Fibroblast of skin of left biceps (primary cell): ENCODE measurements at regions not wholly inside any gene's neighbourhood (a gene's known extent, or its start where the extent isn't known, plus 50 kb on each side); places are given as distances from the start of the nearest gene placed in this dataset.

Experiments used
- DNase-seq, 2 experiments: peaks; one replicate each; pipeline ENCODE4 v3.0.0-alpha.2; 2013; ENCODE audit warnings: low read depth in 2 of 2

DNA sequence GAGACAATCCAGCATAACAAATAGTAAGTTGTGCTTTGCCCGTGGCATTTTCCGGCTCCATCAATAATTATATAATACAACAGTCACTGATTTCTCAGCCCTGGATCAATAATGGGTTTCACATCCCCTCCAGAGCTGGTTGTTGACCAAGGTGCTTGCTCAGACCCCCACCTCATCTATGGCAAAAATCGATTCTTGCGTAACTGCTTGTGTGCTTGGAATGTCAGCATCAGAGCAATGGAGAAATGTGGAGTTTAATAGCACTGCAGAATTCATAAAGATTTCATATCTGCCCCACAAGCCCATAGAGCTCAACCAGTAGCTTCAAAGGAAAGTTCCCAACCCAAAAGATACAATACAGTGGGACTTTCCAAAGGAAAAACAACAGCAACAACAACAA is 1098.5 kb downstream of the IGSF11 start:
- DNase-seq: no peak

DNA sequence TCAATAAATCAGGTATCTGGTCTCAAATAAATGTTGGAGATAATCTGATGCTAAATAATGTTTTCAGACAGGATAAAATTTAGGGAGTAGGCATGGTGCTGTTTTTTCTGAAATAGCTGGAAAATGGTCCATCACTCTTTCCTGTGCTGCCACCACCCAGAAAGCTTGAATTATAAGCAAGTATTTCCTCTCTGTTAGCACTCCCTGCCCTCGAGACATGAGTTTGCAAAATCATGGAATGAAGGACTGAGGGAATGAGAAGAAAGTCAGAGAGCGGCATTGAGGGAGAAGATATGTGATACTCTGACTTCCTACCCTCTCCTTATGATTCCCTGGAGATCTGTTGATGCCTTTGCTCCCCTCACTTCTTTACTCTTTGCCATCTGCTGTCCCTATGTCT is 1095.7 kb downstream of the IGSF11 start:
- DNase-seq: no peak

DNA sequence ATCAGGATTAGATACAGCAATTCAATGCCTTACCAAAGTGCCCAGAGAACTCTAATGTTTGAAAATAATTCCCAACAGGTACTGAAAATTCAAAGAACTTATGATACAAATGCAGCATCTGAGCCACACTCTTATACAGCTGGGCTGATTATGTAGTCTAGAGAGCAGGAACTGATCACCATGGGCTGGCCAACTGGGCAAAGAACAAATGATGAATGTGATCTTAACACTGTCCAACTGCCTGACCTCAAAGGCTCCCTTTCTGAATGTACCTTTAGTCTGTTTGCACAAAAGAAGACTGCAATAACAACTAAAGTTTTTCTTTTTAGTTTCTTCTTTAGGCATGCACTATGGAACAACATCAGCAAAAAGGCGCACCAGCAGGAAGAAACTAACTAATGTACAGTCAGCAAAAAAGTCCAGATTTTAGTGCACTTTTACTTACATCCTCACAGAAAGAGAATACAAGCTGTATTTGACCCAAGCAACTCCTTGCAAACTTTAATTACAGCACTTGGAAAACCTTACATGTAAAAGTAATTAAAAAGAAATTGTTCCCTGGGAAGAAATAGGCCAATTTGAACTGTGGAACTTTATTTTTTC is 1095.1 kb downstream of the IGSF11 start:
- no peak for DNase-seq

DNA sequence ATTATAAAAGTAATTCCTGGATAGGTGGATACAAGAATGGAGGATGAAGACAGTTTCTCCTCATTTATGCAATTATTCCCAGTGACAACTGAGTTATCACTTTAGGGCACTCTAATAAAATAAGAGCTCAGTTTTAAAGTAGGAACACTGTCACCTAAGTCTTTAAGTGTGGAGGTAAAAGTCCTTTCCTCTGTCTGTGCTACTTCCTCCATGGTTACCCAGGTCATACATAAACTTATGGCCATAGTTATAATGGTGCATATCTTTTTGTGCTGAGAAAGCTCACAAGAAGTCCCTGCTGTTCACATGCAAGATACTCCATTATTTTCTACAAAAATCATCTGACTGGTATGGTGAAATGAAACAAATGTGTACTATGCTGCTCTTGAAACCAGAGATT is 1093.6 kb downstream of the IGSF11 start:
- DNase-seq: no peak

DNA sequence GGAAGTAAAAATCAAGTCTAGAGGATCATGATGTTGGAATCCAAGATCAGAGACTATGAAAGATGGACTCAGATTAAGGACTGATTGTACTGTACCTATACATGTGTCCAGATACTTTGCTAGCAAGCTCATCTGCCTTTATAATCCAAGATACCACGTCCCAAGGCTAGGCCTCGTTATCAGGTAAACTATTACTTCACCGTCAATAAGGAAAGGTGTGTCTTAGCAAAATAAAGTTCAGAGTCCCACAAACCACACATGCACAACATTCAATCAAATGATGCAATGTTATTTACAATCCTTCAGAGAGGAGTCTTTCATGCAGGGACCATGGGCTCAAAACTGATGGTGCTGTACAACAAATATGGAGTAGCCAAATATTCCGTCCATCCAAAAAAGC is 1092.9 kb downstream of the IGSF11 start:
- DNase-seq: no peak

DNA sequence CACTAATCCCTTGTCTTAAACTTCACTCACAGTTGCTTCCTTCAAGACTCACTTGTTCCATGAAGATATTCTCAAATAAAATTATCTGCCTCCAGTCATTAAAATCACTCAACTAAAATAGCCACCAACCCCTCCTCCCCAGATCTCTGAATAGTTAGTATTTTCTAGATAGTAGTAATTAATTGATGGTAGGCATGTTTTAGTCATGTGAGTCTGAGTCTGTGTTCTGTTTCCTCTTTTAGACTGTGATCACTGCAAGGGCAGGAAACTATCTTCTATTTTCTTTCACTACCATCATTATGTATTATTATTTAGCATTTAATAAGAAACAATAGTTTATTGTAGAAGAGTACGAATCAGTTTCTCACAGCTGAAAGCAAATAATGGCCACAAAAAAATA is 1080.5 kb downstream of the IGSF11 start:
- DNase-seq: no peak

DNA sequence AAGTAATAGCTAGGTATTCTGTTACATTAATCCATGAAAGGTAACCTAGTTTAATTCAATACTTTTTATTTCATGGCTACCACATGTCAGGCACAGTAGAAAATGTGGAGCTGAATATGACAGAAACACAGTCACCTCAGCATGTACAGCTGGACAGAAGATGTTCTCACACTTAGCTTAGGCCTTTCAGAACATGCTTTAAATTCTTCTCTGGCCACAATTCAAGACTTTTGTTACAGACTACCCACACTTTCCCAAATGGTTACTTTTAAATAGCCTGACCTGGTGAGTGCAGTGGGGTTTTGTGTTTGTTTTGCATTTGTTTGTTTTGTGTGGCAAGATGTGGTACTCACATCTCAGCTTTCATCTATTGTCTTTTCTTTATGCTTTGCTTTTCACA is 1079.5 kb downstream of the IGSF11 start:
- no peak for DNase-seq

DNA sequence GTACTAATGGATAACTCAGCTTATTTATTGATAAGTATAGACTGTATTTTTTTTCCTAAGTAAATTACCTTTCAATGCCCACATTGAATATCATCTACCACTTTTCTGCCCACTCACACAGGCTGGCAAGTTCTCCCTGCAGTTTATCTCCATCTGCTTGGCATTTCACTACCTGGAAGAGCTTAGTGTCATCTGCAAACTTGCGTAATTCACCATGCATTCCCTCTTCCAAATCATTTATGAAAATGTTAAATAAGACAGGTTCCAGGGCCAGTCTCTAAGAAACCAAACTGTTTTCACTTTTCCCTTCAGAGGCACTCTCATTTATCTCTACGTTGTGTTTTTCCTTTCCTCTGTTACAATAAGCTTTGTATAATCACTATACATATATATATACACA is 1076.6 kb downstream of the IGSF11 start:
- no peak for DNase-seq

DNA sequence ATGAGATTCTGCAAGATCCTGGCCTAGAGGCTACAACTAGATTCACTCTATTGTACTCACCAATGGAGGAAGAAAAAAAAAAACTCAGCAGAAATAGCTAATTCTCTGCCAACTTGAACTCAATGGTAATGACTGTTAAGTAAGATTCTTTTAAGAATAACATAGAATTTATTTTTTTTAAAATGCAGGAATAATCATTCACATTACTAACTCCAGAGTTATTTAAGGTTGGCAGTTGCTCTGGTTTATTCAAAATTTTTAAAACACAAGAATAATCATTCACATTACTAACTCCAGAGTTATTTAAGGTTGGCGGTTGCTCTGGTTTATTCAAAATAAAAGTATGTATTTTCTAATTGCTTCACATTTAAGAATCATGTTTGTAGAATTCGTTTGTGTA is 1071.9 kb downstream of the IGSF11 start:
- DNase-seq: peak; percentile 11 to 17

DNA sequence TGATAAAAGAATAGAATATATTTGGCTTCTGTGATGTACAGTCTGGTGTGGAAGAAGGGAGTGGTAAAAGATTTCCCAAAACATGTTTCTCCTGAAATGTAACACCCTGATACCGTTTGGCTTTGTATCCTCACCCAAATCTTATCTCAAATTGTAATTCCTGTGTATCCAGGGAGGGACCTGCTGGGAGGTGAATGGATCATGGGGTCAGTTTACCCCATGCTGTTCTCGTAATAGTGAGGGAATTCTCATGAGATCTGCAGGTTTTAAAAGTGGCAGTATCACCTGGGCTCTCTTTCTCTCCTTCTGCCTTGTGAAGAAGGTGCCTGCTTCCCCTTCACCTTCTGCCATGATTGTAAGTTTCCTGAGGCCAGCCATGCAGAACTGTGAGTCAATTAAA is 1070.8 kb downstream of the IGSF11 start:
- DNase-seq: no peak

DNA sequence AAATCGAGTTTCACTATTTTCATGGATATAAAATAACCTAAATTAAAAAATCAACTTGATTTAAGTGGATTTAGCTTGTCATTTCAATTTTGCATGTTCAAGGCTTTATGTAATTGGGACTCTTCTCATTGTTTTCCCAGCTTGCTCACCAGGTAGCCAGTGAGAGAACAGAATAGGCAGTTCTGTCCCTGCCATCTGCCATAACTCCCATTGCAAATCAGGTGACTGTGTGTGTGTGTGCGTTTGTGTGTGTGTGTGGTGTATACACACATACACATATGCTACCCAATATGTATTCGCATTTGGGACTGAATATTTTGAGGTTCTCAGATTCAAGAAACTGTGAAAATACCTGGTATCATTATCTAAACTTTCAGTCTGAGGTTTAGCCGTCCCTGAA is 1069.8 kb downstream of the IGSF11 start:
- DNase-seq: no peak

DNA sequence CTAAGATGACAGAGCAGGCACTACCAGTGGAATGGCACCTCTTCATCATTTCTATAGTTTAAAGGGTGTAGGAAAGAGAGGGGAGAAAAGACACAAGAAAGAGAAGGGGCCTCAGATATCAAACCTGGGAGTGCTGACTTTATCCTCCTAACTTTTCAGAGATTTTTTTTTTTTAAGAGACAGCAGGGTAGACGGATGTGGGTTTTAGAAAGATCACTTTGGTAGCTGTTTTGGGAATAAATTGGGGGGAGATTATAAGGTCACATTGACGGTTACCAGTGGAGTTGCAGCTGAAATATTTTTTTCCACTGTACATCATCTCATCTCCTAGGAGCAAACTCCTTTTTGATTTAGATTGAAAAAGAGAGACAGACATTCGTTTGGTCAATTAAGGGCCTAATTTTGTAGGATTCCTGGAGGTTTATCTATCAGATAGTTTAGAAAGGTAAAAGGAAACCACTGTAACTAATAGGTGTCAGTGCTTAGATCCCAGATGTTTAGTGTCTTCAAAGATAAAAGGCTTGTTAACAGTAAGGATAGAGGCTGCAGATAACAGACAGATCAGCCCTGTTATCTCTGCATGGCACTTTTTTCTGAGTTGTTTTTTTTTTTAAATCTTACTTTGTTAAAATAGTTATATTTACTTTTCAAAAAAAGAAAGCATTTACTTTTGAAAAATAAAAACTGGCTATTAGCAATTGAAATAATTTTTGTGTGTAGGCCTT is 1057.0 kb downstream of the IGSF11 start:
- DNase-seq: no peak

DNA sequence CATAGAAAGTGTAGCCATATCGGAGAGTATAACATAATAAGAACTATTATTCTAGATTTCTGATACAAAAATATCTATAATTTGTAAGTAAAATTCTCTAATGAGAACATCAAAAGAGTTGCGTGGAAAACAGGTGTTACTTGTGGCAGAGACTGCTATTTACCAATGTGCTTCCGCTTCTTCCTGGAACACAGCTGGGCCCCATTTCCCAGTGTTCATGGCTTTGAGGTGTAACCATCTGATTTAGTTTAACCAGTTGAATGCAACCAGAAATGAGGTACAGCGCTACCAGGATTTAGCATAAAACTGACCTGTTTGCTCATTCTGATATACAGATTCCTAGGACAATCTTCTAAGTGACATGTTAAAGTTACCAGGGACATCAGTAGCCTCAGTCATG is 1055.2 kb downstream of the IGSF11 start:
- DNase-seq: no peak

DNA sequence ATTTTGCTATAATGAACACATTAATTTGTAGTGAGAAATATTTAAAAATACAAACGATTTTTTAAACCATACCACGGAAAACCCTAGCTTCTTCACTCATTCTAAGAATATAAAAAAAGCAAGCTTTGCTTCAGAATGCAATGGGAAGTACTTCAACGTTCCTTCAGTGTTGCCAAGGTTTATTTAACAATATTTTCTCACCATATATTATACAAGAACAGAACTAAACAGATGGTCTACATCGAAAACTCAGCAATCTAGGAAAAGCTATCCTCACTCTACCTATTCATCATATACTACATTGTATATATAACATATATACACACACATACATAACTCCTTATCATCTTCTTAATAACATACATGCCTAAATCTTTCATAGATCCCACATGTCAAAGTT is 1047.4 kb downstream of the IGSF11 start:
- no peak for DNase-seq

DNA sequence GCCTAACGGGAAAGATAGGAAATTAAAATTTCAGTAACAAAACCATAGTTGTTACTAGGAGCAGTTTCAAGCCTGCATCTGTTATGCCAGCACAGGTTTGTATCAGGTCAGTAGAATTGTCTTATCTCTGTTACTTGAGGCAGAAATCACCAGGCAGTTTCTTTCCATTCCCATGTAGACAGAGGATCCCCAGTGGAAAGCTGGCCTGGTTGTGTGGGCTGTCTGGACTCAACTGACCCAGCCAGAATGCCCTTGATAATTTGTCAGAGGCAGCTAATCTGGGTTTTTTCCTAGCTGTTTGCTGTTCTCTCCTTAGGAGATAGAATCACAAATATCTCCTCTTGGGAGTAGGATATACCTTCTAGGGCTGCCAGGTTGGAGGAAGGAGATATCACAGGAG is 1044.7 kb downstream of the IGSF11 start:
- DNase-seq: no peak

DNA sequence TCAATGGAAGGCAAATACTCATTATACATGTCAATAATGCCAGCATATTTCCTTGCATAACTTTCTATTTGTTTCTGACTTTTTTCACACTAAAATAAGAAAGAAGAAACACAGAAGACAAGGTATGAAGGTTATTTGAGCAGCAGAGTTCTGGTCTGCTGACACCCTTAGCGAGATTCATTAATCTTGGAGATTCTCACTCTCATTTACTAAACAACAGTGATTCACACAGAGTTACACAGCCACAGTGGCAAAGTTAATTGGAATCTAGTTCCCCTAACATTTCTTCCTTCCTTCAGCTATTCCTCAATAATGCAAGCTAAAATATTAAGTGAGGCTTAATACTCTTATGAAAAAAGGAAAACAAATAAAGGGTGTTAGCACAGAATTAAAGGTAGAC is 1044.0 kb downstream of the IGSF11 start:
- DNase-seq: no peak

DNA sequence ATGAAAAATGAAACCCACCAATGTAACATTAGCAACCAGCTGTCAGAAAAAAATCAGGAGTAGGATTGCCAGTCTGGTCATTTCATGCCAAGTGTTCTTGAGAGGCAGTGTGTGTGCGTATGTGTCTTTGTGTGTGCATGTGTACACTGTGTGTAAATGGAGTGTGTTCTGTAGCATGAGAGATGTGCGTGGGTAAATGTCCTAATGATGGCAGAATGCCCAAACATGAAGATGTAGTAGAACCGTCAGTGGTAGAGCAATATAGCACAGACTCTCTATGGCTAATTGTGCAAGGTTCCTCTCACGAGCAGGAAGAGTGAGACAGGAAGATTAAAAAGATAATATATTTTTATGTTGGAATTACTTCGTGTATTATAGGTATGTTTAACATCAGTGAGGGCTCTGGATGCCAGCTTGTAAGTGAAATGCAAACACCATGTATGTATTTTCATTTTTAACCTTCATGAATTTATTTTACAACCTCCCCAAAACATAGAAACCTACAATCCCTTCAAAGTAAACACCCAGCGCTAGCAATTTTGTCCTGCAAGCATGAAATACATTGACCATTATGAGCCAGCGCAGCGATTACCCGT is 1038.7 kb downstream of the IGSF11 start:
- no peak for DNase-seq

DNA sequence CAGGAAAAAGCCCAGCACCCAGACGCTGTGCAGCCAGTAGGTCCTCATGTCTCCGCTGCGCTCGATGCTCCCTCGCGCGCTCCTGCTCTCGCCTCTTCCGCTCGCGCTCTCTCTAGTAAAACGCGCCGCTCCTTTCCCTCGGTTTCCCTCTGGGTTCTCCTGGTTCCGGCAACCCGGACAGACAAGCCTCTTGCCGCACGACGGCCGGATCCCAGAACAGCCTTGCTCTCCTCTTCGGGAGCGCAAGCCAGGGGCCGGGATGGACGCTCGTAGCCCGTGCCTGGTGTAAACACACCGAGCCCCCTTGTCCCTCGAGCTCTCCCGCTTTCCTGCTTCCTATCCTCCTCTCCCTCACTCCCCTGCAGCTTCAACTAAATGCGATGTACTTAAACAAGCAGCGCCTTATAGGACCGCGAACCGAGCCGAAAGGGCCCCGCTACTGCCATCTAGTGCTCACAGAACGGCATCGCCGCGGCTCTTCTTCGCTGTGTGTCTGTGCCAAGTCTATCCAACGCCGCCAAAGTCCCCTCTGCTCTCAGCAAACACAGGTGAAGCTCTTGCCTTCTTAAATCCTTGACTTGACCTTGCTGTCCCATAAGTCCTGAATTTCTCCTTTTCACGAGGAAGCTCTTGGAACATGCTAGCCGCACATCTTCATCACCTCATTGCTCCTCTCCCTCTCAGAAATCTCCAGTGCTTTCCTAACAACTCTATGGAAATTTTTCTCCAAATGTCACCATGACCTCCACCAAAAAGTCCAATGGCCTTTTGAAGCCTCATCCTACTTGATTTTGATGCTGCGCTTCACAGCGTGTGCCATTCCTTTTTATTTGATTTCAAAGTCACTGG is 1037.2 kb downstream of the IGSF11 start:
- DNase-seq: peak; percentile 67 to 70

DNA sequence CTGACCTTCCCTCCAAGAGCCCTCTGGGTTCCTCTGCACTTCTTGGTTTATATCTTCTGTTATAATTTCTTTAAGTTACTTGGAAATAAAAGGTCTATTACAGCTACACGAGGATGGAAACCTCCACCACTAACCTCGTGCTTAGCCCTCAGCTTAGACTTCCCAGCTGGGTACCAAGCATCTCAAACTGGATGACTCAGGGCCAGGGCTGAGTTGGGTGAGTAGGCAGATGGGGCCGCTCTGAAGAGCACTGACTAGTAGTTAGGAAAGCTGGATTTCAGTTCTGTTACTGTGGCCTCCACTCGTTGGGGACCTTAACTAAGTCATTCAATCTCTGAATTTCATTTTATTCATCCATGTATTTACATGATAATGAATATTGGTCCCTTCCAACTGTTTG is 1036.6 kb downstream of the IGSF11 start:
- DNase-seq: no peak

DNA sequence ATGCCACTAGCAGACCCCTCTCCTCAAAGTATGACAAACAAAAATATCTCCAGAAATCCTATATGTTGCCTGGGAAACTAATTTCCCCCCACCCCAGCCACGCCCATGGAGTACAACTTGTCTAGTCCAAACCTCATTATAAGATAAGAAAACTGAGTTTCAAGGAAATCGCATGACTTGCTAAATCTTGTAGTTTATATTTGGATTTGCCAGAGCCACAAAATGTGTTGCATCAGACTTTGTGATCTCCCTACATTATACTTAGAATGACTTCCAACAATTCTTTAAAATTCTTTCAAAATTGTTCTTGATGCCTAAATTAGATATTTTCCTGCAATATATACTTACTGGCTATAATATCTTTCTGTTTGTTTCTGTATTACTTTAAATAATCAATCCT is 1034.4 kb downstream of the IGSF11 start:
- DNase-seq: no peak

DNA sequence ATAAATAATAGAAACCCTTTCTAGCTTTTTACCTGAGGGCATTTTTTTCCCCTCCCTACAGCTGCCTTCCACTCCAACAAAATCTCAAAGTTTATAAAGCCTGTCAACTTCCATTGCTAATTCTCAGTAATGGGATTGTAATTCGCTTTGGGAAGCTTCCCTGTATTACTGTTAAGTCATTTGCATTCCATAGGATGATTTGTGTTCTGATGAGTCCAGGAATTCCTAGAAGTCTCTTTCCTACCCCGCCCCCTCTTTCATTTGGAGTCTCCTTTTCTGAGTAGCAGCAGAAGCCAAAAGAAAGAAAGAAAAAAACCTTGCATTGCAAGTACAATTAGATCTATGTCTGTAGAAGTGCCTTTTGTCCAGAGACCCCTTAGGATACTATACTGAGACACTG is 1033.3 kb downstream of the IGSF11 start:
- no peak for DNase-seq

DNA sequence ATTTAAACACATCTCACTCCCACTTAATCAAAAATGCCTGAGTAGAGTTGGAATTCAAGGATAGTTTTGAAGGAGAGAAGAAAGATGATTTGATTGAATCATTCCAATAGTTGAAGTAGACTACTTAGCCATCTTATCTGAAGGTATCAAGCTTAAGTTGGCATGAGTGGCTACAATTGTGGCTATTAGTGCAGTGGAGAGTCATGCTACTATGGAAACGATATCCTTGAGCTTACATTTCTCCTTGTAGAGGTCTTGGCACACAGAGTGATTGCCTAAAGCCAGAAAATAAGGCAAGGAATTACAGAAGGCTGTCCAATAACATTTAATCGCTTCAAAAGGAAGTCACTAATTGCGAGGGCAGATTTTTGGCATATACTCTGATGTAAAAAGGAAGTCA is 1022.7 kb downstream of the IGSF11 start:
- DNase-seq: no peak

DNA sequence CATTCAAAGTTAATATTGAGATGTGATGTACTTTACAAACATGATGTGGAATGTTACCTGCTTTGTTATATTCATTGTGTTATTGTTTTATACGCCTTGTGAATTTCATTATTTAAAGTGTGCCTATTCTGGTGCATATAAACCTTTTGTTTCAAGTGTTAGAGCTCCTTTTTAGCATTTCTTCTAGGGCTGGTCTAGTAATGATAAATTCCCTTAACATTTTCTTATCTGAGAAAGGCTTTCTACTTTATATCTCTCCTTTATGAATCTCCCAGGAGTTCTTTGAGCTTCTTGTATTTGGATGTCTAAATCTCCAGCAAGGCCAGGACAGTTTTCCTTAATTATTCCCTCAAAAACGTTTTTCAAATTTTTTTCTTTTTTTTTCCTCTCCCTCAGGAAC is 1005.6 kb downstream of the IGSF11 start:
- DNase-seq: no peak
